ENCODE measurements at regions not wholly inside any gene's neighbourhood (a gene's known extent, or its start where the extent isn't known, plus 50 kb on each side); places are given as distances from the start of the nearest gene placed in this dataset.

- DNase-seq (no peak), ATAC-seq (peak in 6 of 8 donors; percentile 12 to 71 (median 47))
- no peaks in the 10 kb centered on the region for H3K36me3 ChIP-seq
- H3K9me3 ChIP-seq: no peaks in the 10 kb centered on the region
- peak overlapping the region in 8 of 10 donors; percentile 23 to 71 (median 52) for H3K27ac ChIP-seq
- H3K4me1 ChIP-seq: peaks cover 0 to 35% (median 20%) of the 10 kb centered on the region in 9 donors
- TF ChIP-seq CTCF (IDR thresholded peaks at IDR 0.05): no peak
- intact Hi-C loops (cut with DNase I): loop anchor here in 9 of 10 donors (2.0 to 10.0 kb wide), 15 partner anchors 189 to 1217 kb away; partner anchors contain the start of gene LPP (in 3 of the 9)
- WGBS, 2 donors: 67 to 68% methylated on average over 4 of the region's 4 CpGs
- H3K27me3 ChIP-seq: no peaks in the 10 kb centered on the region
- no peak overlapping the region for H3K4me3 ChIP-seq
Observed at GRCh38 chr3:188955919-188956318, 215.9 kb upstream of the TPRG1 start.

- H3K27ac ChIP-seq: peak overlapping the region in 6 of 10 donors; percentile 23 to 71 (median 60)
Observed at GRCh38 chr3:188956839-188957489, 214.8 kb upstream of the TPRG1 start.

GRCh38 chr3:188959013-188959412 lies 212.8 kb upstream of the TPRG1 start:
- WGBS, 2 donors: 89 to 94% methylated on average over 1 of the region's 1 CpG
- peaks cover 0 to 42% (median 17%) of the 10 kb centered on the region in 9 donors for H3K4me1 ChIP-seq
- no peaks in the 10 kb centered on the region for H3K27me3 ChIP-seq
- H3K4me3 ChIP-seq: no peak overlapping the region
- H3K27ac ChIP-seq: no peak overlapping the region
- ATAC-seq (no peak), DNase-seq (no peak)
- intact Hi-C loops (cut with DNase I): loop anchor here in 8 of 10 donors (5.0 to 10.0 kb wide), 11 partner anchors 186 to 1217 kb away; partner anchors contain the start of gene LPP (in 3 of the 8)
- no peaks in the 10 kb centered on the region for H3K9me3 ChIP-seq
- no peaks in the 10 kb centered on the region for H3K36me3 ChIP-seq
- no peak for TF ChIP-seq CTCF (IDR thresholded peaks at IDR 0.05)

More at GRCh38 chr3:188956839-188957489, 214.8 kb upstream of the TPRG1 start:
- H3K4me1 ChIP-seq: peaks cover 0 to 27% (median 12%) of the 10 kb centered on the region in 9 donors
- peak; percentile 61 to 89 (median 80) for TF ChIP-seq CTCF (IDR thresholded peaks at IDR 0.05)
- WGBS, 2 donors: 36 to 38% methylated on average over 8 of the region's 8 CpGs
- DNase-seq (peak in 1 of 2 donors; percentile 50), ATAC-seq (peak in 5 of 8 donors; percentile 32 to 56 (median 45))
- intact Hi-C loops (cut with DNase I): loop anchor here in 8 of 10 donors (2.0 to 10.0 kb wide), 13 partner anchors 188 to 1218 kb away; partner anchors contain the start of gene LPP (in 3 of the 8)
- H3K36me3 ChIP-seq: no peaks in the 10 kb centered on the region
- H3K27me3 ChIP-seq: no peaks in the 10 kb centered on the region
- no peaks in the 10 kb centered on the region for H3K9me3 ChIP-seq
- no peak overlapping the region for H3K4me3 ChIP-seq

GRCh38 chr3:188962253-188963247 lies 209.2 kb upstream of the TPRG1 start:
- TF ChIP-seq CTCF (IDR thresholded peaks at IDR 0.05): no peak
- WGBS, 2 donors: 68 to 74% methylated on average over 13 of the region's 13 CpGs
- H3K27ac ChIP-seq: peak overlapping the region in 2 of 10 donors; percentile 15 to 33

More at GRCh38 chr3:188962253-188963247, 209.2 kb upstream of the TPRG1 start:
- Histone ChIP-seq H3K9me3 (no peaks in the 10 kb centered on the region), H3K4me1 (peaks cover 0 to 19% (median 8%) of the 10 kb centered on the region in 9 donors), H3K4me3 (no peak overlapping the region), H3K27me3 (no peaks in the 10 kb centered on the region), H3K36me3 (no peaks in the 10 kb centered on the region)
- DNase-seq (no peak), ATAC-seq (peak in 5 of 8 donors; percentile 30 to 62 (median 43))
- intact Hi-C loops (cut with DNase I): loop anchor here in 1 of 10 donors (5.0 kb wide), 1 partner anchor 185 kb away; no protein-coding TSS in a partner anchor
